ENCODE measurements at regions not wholly inside any gene's neighbourhood (a gene's known extent, or its start where the extent isn't known, plus 50 kb on each side); places are given as distances from the start of the nearest gene placed in this dataset.

- TF ChIP-seq CTCF (IDR thresholded peaks at IDR 0.05; ENCODE audit: insufficient read depth in 1 of 2, low read depth in 1 of 2, low read length in 1 of 2, severe bottlenecking in 1 of 2, unreplicated experiment in 1 of 2) = no peak
- intact Hi-C loops (cut with micrococcal nuclease; ENCODE audit: unreplicated experiment) = no loop called here
- Histone ChIP-seq H3K4me3 (ENCODE audit: low read depth, low read length) (no peak overlapping the region), H3K36me3 (ENCODE audit: control insufficient read depth, insufficient read depth, low read length) (no peaks in the 10 kb centered on the region), H3K9me3 (no peaks in the 10 kb centered on the region), H3K4me1 (no peaks in the 10 kb centered on the region), H3K27me3 (replicated peaks; ENCODE audit: control insufficient read depth, insufficient read depth, low read length) (no peaks in the 10 kb centered on the region)
- H3K4me1 Mint-ChIP-seq (ENCODE audit: low read depth, unreplicated experiment) = no peaks in the 10 kb centered on the region
- H3K36me3 Mint-ChIP-seq (ENCODE audit: insufficient read depth, unreplicated experiment) = no peaks in the 10 kb centered on the region
- no TSS peak for BruUV-seq (replicated peaks)
- H3K27ac Mint-ChIP-seq (ENCODE audit: unreplicated experiment) = no peak overlapping the region
- DNase-seq = no peak
- no peak overlapping the region for H3K4me3 Mint-ChIP-seq (ENCODE audit: unreplicated experiment)
- H3K27me3 Mint-ChIP-seq (ENCODE audit: insufficient read depth, unreplicated experiment) = peaks cover 18% of the 10 kb centered on the region
- CTCF ChIA-PET = no interaction called here
- POLR2A ChIA-PET = no interaction called here
- no peaks in the 10 kb centered on the region for H3K9me3 Mint-ChIP-seq (ENCODE audit: unreplicated experiment)
Measured at GRCh38 chr10:4719671-4720070, 106.3 kb upstream of the AKR1E2 start.

GRCh38 chr10:4719036-4719435 lies 107.0 kb upstream of the AKR1E2 start:
- no peak overlapping the region for H3K27ac Mint-ChIP-seq (ENCODE audit: unreplicated experiment)
- H3K4me1 Mint-ChIP-seq (ENCODE audit: low read depth, unreplicated experiment) = no peaks in the 10 kb centered on the region
- no peaks in the 10 kb centered on the region for H3K36me3 ChIP-seq (ENCODE audit: control insufficient read depth, insufficient read depth, low read length)
- no peak overlapping the region for H3K4me3 ChIP-seq (ENCODE audit: low read depth, low read length)
- H3K9me3 Mint-ChIP-seq (ENCODE audit: unreplicated experiment) = no peaks in the 10 kb centered on the region
- TF ChIP-seq CTCF (IDR thresholded peaks at IDR 0.05; ENCODE audit: insufficient read depth in 1 of 2, low read depth in 1 of 2, low read length in 1 of 2, severe bottlenecking in 1 of 2, unreplicated experiment in 1 of 2) = no peak
- intact Hi-C loops (cut with micrococcal nuclease; ENCODE audit: unreplicated experiment) = no loop called here
- no TSS peak for BruUV-seq (replicated peaks)
- ChIA-PET CTCF (no interaction called here), POLR2A (no interaction called here)
- DNase-seq = no peak
- H3K27me3 Mint-ChIP-seq (ENCODE audit: insufficient read depth, unreplicated experiment) = peaks cover 18% of the 10 kb centered on the region
- no peak overlapping the region for H3K4me3 Mint-ChIP-seq (ENCODE audit: unreplicated experiment)
- H3K9me3 ChIP-seq = no peaks in the 10 kb centered on the region
- H3K36me3 Mint-ChIP-seq (ENCODE audit: insufficient read depth, unreplicated experiment) = no peaks in the 10 kb centered on the region
- no peaks in the 10 kb centered on the region for H3K4me1 ChIP-seq
- H3K27me3 ChIP-seq (replicated peaks; ENCODE audit: control insufficient read depth, insufficient read depth, low read length) = no peaks in the 10 kb centered on the region

GRCh38 chr10:4718544-4718943 lies 107.5 kb upstream of the AKR1E2 start:
- H3K27me3 Mint-ChIP-seq (ENCODE audit: insufficient read depth, unreplicated experiment) = peaks cover 18% of the 10 kb centered on the region
- no peaks in the 10 kb centered on the region for H3K36me3 Mint-ChIP-seq (ENCODE audit: insufficient read depth, unreplicated experiment)
- DNase-seq = no peak
- TF ChIP-seq CTCF (IDR thresholded peaks at IDR 0.05; ENCODE audit: insufficient read depth in 1 of 2, low read depth in 1 of 2, low read length in 1 of 2, severe bottlenecking in 1 of 2, unreplicated experiment in 1 of 2) = no peak
- no peaks in the 10 kb centered on the region for H3K36me3 ChIP-seq (ENCODE audit: control insufficient read depth, insufficient read depth, low read length)
- no peak overlapping the region for H3K4me3 ChIP-seq (ENCODE audit: low read depth, low read length)
- H3K4me3 Mint-ChIP-seq (ENCODE audit: unreplicated experiment) = no peak overlapping the region
- no peak overlapping the region for H3K27ac Mint-ChIP-seq (ENCODE audit: unreplicated experiment)
- H3K27me3 ChIP-seq (replicated peaks; ENCODE audit: control insufficient read depth, insufficient read depth, low read length) = no peaks in the 10 kb centered on the region
- CTCF ChIA-PET = no interaction called here
- H3K4me1 ChIP-seq = no peaks in the 10 kb centered on the region
- intact Hi-C loops (cut with micrococcal nuclease; ENCODE audit: unreplicated experiment) = no loop called here
- no peaks in the 10 kb centered on the region for H3K9me3 Mint-ChIP-seq (ENCODE audit: unreplicated experiment)
- no TSS peak for BruUV-seq (replicated peaks)
- POLR2A ChIA-PET = no interaction called here
- H3K9me3 ChIP-seq = no peaks in the 10 kb centered on the region
- H3K4me1 Mint-ChIP-seq (ENCODE audit: low read depth, unreplicated experiment) = no peaks in the 10 kb centered on the region
